ENCODE measurements at regions not wholly inside any gene's neighbourhood (a gene's known extent, or its start where the extent isn't known, plus 50 kb on each side); places are given as distances from the start of the nearest gene placed in this dataset.

GRCh38 chr12:72189266-72189665 is 82.9 kb upstream of the TRHDE start:
- FAIRE-seq (no peak), DNase-seq (no peak)
- Histone ChIP-seq H3K4me1 (ENCODE audit: control insufficient read depth in 2 of 3, insufficient read depth in 2 of 3, low read depth in 1 of 3, low read length in 3 of 3) (no peaks in the 10 kb centered on the region), H3K36me3 (ENCODE audit: control insufficient read depth in 2 of 3, insufficient read depth in 3 of 3, low read length in 3 of 3) (no peaks in the 10 kb centered on the region), H3K9me3 (ENCODE audit: control insufficient read depth in 2 of 3, insufficient read depth in 1 of 3, low read length in 3 of 3) (no peaks in the 10 kb centered on the region), H3K27me3 (ENCODE audit: control insufficient read depth, insufficient read depth, low read length) (no peaks in the 10 kb centered on the region), H3K27ac (ENCODE audit: low read depth in 2 of 2, low read length in 2 of 2) (no peak overlapping the region), H3K9ac (ENCODE audit: low read length in 3 of 3) (no peak overlapping the region), H3K4me3 (ENCODE audit: low read length in 3 of 3) (no peak overlapping the region)
- intact Hi-C loops (cut with DNase I), result no loop called here
- no peak for TF ChIP-seq CTCF (IDR thresholded peaks at IDR 0.05; ENCODE audit: borderline replicate concordance, extremely low read depth, insufficient read depth)

GRCh38 chr12:72191761-72192160 is 80.4 kb upstream of the TRHDE start:
- no peak for TF ChIP-seq CTCF (IDR thresholded peaks at IDR 0.05; ENCODE audit: borderline replicate concordance, extremely low read depth, insufficient read depth)
- Histone ChIP-seq H3K27ac (ENCODE audit: low read depth in 2 of 2, low read length in 2 of 2) (no peak overlapping the region), H3K9ac (ENCODE audit: low read length in 3 of 3) (no peak overlapping the region), H3K4me3 (ENCODE audit: low read length in 3 of 3) (no peak overlapping the region), H3K36me3 (ENCODE audit: control insufficient read depth in 2 of 3, insufficient read depth in 3 of 3, low read length in 3 of 3) (no peaks in the 10 kb centered on the region), H3K9me3 (ENCODE audit: control insufficient read depth in 2 of 3, insufficient read depth in 1 of 3, low read length in 3 of 3) (peaks cover 0 to 5% (median 0%) of the 10 kb centered on the region in 3 donors), H3K27me3 (ENCODE audit: control insufficient read depth, insufficient read depth, low read length) (no peaks in the 10 kb centered on the region), H3K4me1 (ENCODE audit: control insufficient read depth in 2 of 3, insufficient read depth in 2 of 3, low read depth in 1 of 3, low read length in 3 of 3) (no peaks in the 10 kb centered on the region)
- intact Hi-C loops (cut with DNase I), result no loop called here
- DNase-seq (no peak), FAIRE-seq (no peak)

GRCh38 chr12:72197790-72198189 is 74.4 kb upstream of the TRHDE start:
- no peak for DNase-seq
- H3K36me3 ChIP-seq (ENCODE audit: control insufficient read depth in 2 of 3, insufficient read depth in 3 of 3, low read length in 3 of 3), result no peaks in the 10 kb centered on the region
- peaks cover 0 to 5% (median 0%) of the 10 kb centered on the region in 3 donors for H3K9me3 ChIP-seq (ENCODE audit: control insufficient read depth in 2 of 3, insufficient read depth in 1 of 3, low read length in 3 of 3)
- no peak overlapping the region for H3K27ac ChIP-seq (ENCODE audit: low read depth in 2 of 2, low read length in 2 of 2)
- FAIRE-seq, result no peak
- no peak overlapping the region for H3K9ac ChIP-seq (ENCODE audit: low read length in 3 of 3)
- H3K27me3 ChIP-seq (ENCODE audit: control insufficient read depth, insufficient read depth, low read length), result no peaks in the 10 kb centered on the region
- intact Hi-C loops (cut with DNase I), result no loop called here
- no peak for TF ChIP-seq CTCF (IDR thresholded peaks at IDR 0.05; ENCODE audit: borderline replicate concordance, extremely low read depth, insufficient read depth)
- no peak overlapping the region for H3K4me3 ChIP-seq (ENCODE audit: low read length in 3 of 3)
- no peaks in the 10 kb centered on the region for H3K4me1 ChIP-seq (ENCODE audit: control insufficient read depth in 2 of 3, insufficient read depth in 2 of 3, low read depth in 1 of 3, low read length in 3 of 3)

- H3K36me3 ChIP-seq (ENCODE audit: control insufficient read depth in 2 of 3, insufficient read depth in 3 of 3, low read length in 3 of 3), result no peaks in the 10 kb centered on the region
- intact Hi-C loops (cut with DNase I), result no loop called here
- H3K27ac ChIP-seq (ENCODE audit: low read depth in 2 of 2, low read length in 2 of 2), result no peak overlapping the region
- no peaks in the 10 kb centered on the region for H3K27me3 ChIP-seq (ENCODE audit: control insufficient read depth, insufficient read depth, low read length)
- no peaks in the 10 kb centered on the region for H3K4me1 ChIP-seq (ENCODE audit: control insufficient read depth in 2 of 3, insufficient read depth in 2 of 3, low read depth in 1 of 3, low read length in 3 of 3)
- no peak overlapping the region for H3K4me3 ChIP-seq (ENCODE audit: low read length in 3 of 3)
- TF ChIP-seq CTCF (IDR thresholded peaks at IDR 0.05; ENCODE audit: borderline replicate concordance, extremely low read depth, insufficient read depth), result no peak
- H3K9ac ChIP-seq (ENCODE audit: low read length in 3 of 3), result no peak overlapping the region
- no peak for FAIRE-seq
- H3K9me3 ChIP-seq (ENCODE audit: control insufficient read depth in 2 of 3, insufficient read depth in 1 of 3, low read length in 3 of 3), result no peaks in the 10 kb centered on the region
- DNase-seq, result no peak
Measured at GRCh38 chr12:72201457-72201856, 70.7 kb upstream of the TRHDE start.
